GM19035 (cell line): ENCODE measurements at regions not wholly inside any gene's neighbourhood (a gene's known extent, or its start where the extent isn't known, plus 50 kb on each side); places are given as distances from the start of the nearest gene placed in this dataset.
"Not testable (repeated sequence)": the region's sequence is repeated elsewhere in the genome, so short reads cannot be mapped to it uniquely, and the experiment has no call there.

Experiments
- ATAC-seq: cut with Tn5 transposase; IDR thresholded peaks from one replicate; pipeline ENCODE4 v1.9.1; 2021; ENCODE audit not compliant: unreplicated experiment

- ATAC-seq, result no peak
These were observed 162.5 kb upstream of the ATP6AP2 start for GRCh38 chrX:40418146-40418812.

GRCh38 chrX:40415675-40416074 lies 165.1 kb upstream of the ATP6AP2 start:
- ATAC-seq, result no peak

- no peak for ATAC-seq
These were observed 166.4 kb upstream of the ATP6AP2 start for GRCh38 chrX:40414335-40414734.

GRCh38 chrX:40411340-40412111 lies 169.2 kb upstream of the ATP6AP2 start:
- no peak for ATAC-seq

GRCh38 chrX:40410859-40411258 lies 169.9 kb upstream of the ATP6AP2 start:
- ATAC-seq, result no peak

GRCh38 chrX:40406330-40406859 lies 174.4 kb upstream of the ATP6AP2 start:
- no peak for ATAC-seq

GRCh38 chrX:40405399-40405798 lies 175.4 kb upstream of the ATP6AP2 start:
- ATAC-seq, result no peak

- no peak for ATAC-seq
These were observed 177.0 kb upstream of the ATP6AP2 start for GRCh38 chrX:40403757-40404156.

- ATAC-seq, result no peak
These were observed 177.8 kb upstream of the ATP6AP2 start for GRCh38 chrX:40402831-40403533.

- ATAC-seq, result no peak
These were observed 185.7 kb upstream of the ATP6AP2 start for GRCh38 chrX:40395102-40395501.

GRCh38 chrX:40394302-40394701 lies 186.5 kb upstream of the ATP6AP2 start:
- no peak for ATAC-seq

- no peak for ATAC-seq
These were observed 188.2 kb upstream of the ATP6AP2 start for GRCh38 chrX:40392599-40392998.

- ATAC-seq, result no peak
These were observed 189.1 kb upstream of the ATP6AP2 start for GRCh38 chrX:40391662-40392061.

- no peak for ATAC-seq
These were observed 191.2 kb upstream of the ATP6AP2 start for GRCh38 chrX:40389555-40389954.

- no peak for ATAC-seq
These were observed 192.3 kb upstream of the ATP6AP2 start for GRCh38 chrX:40388441-40388840.

- not testable (repeated sequence) for ATAC-seq
These were observed 192.9 kb upstream of the ATP6AP2 start for GRCh38 chrX:40387869-40388268.

GRCh38 chrX:40387311-40387710 lies 193.5 kb upstream of the ATP6AP2 start:
- not testable (repeated sequence) for ATAC-seq

GRCh38 chrX:40385682-40386081 lies 195.1 kb upstream of the ATP6AP2 start:
- no peak for ATAC-seq

GRCh38 chrX:40385256-40385655 lies 195.5 kb upstream of the ATP6AP2 start:
- ATAC-seq, result no peak

GRCh38 chrX:40383969-40384368 lies 196.8 kb upstream of the ATP6AP2 start:
- ATAC-seq, result no peak

GRCh38 chrX:40383360-40383759 lies 197.4 kb upstream of the ATP6AP2 start:
- ATAC-seq, result no peak
